Upper lobe of left lung (tissue), 6 donors: ENCODE measurements at regions not wholly inside any gene's neighbourhood (a gene's known extent, or its start where the extent isn't known, plus 50 kb on each side); places are given as distances from the start of the nearest gene placed in this dataset.
A peak's percentile ranks its signal among the peaks of the same experiment; 100 is the strongest.

Source experiments
- ATAC-seq, 2 donors: fragments of 200-7000 bp; cut with Tn5 transposase; one replicate each; pipeline ENCODE4 v1.9.1; 2022; ENCODE audit warnings: mild to moderate bottlenecking in 2 of 2, moderate library complexity in 2 of 2; ENCODE audit not compliant: low FRiP score in 2 of 2
- DNase-seq, 2 donors: peaks; one replicate each; pipeline ENCODE4 v3.0.0-alpha.2; 2019 to 2020
- H3K27ac ChIP-seq, 4 donors: fragments of 200-600 bp; sonication (generic); one replicate each; pipeline ENCODE4 v1.5.1; 2016 to 2019
- H3K27me3 ChIP-seq, 4 donors: fragments of 200-600 bp; sonication (generic); one replicate each; pipeline ENCODE4 v1.5.1; 2017 to 2019
- H3K36me3 ChIP-seq, 4 donors: fragments of 200-600 bp; sonication (generic); one replicate each; pipeline ENCODE4 v1.5.1; 2016 to 2019
- H3K4me1 ChIP-seq, 4 donors: fragments of 200-600 bp; sonication (generic); one replicate each; pipeline ENCODE4 v1.5.1; 2018 to 2019
- H3K4me3 ChIP-seq, 4 donors: fragments of 200-600 bp; sonication (generic); one replicate each; pipeline ENCODE4 v1.5.1; 2017 to 2019; ENCODE audit warnings: mild to moderate bottlenecking in 2 of 4, moderate library complexity in 1 of 4
- H3K9me3 ChIP-seq, 4 donors: fragments of 200-600 bp; sonication (generic); one replicate each; pipeline ENCODE4 v1.5.1; 2018 to 2019
- EP300 ChIP-seq, 4 donors: sonication (generic); formaldehyde crosslinking; IDR thresholded peaks; one replicate each; pipeline ENCODE4 v1.5.1; 2017; ENCODE audit warnings: antibody characterized with exemption in 4 of 4, control low read depth in 2 of 4
- POLR2A ChIP-seq, 4 donors: fragments of 450-650 bp; IDR thresholded peaks; one replicate each; pipeline ENCODE4 v1.5.1; 2016 to 2017; ENCODE audit warnings: antibody characterized with exemption in 4 of 4, mild to moderate bottlenecking in 2 of 4
- POLR2AphosphoS5 ChIP-seq, 2 donors: sonication (generic); formaldehyde crosslinking; IDR thresholded peaks; one replicate each; pipeline ENCODE4 v1.5.1; 2017; ENCODE audit warnings: antibody characterized with exemption in 2 of 2
- WGBS, 2 donors: methylation state at CpG; one replicate each; pipeline ENCODE4 v1.1.5; 2017 to 2018; 5-methylcytosine and 5-hydroxymethylcytosine counted together
- TF ChIP-seq, protein P1 (sequence below), 6 experiments: fragments of 450-650 bp in 4 of 6; fragments of 200-600 bp in 2 of 6; sonication (generic) in 2 of 6; IDR thresholded peaks; one replicate each; pipeline ENCODE4 v1.5.1; 2016 to 2019; ENCODE audit warnings: antibody characterized with exemption in 6 of 6
- donor health status: DM: no; HTN: no; CAD: no; lungs with moderate emphysema.
- donor health status: DM: no; HTN: yes; CAD: no; lungs with severe emphysema.

DNA sequence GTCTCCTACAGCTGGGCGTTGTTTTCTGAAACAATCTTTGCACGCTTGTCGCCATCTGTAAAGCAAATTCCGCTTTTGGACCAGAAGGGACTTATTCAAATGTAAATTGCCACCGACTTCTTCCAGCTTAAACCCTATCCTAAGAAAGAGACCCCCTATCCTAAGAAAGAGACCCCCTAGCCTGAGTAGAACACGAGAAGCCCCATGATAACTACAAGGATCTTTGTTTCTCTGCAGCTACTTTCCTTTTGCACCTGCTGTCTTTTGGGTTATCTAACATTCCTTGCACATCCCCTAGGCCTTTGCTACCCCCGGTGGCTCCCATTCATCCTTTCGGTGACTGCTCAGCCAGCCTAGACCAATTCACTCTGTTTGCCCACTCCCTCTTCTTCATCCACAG lies 536.0 kb upstream of the PRKX start:
- Histone ChIP-seq H3K4me1 (no peaks in the 10 kb centered on the region), H3K36me3 (no peaks in the 10 kb centered on the region), H3K9me3 (no peaks in the 10 kb centered on the region), H3K4me3 (no peak overlapping the region), H3K27ac (no peak overlapping the region), H3K27me3 (no peaks in the 10 kb centered on the region)
- DNase-seq (no peak), ATAC-seq (no peak)
- TF ChIP-seq POLR2AphosphoS5 (IDR thresholded peaks at IDR 0.05) (no peak), EP300 (IDR thresholded peaks at IDR 0.05) (no peak), POLR2A (IDR thresholded peaks at IDR 0.05) (no peak)
- TF ChIP-seq, protein P1, sequence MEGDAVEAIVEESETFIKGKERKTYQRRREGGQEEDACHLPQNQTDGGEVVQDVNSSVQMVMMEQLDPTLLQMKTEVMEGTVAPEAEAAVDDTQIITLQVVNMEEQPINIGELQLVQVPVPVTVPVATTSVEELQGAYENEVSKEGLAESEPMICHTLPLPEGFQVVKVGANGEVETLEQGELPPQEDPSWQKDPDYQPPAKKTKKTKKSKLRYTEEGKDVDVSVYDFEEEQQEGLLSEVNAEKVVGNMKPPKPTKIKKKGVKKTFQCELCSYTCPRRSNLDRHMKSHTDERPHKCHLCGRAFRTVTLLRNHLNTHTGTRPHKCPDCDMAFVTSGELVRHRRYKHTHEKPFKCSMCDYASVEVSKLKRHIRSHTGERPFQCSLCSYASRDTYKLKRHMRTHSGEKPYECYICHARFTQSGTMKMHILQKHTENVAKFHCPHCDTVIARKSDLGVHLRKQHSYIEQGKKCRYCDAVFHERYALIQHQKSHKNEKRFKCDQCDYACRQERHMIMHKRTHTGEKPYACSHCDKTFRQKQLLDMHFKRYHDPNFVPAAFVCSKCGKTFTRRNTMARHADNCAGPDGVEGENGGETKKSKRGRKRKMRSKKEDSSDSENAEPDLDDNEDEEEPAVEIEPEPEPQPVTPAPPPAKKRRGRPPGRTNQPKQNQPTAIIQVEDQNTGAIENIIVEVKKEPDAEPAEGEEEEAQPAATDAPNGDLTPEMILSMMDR (IDR thresholded peaks at IDR 0.05), result no peak
- WGBS, 2 donors, result 60 to 88% methylated on average over 7 to 8 of the region's 8 CpGs

DNA sequence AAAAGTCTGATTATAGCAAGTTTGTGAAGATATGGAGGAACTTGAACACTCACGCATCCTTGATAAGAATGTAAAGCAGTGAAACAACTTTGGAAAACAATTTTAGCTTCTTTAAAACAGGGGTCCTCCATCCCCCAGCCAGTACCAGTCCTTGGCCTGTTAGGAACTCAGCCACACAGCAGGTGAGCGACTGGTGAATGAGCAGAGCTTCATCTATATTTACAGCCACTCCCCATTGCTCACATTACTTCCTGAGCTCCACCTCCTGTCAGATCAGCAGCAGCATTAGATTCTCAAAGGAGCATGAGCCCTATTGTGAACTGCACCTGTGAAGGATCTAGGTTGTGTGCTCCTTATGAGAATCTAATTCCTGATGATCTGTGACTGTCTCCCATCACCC lies 530.3 kb upstream of the PRKX start:
- no peak for DNase-seq
- 0 to 81% methylated on average over 1 to 2 of the region's 2 CpGs for WGBS, 2 donors
- H3K27ac ChIP-seq, result no peak overlapping the region
- TF ChIP-seq POLR2AphosphoS5 (IDR thresholded peaks at IDR 0.05) (no peak), POLR2A (IDR thresholded peaks at IDR 0.05) (no peak), EP300 (IDR thresholded peaks at IDR 0.05) (no peak)
- TF ChIP-seq, protein P1 (IDR thresholded peaks at IDR 0.05), result no peak
- H3K36me3 ChIP-seq, result no peaks in the 10 kb centered on the region
- no peak for ATAC-seq
- H3K4me3 ChIP-seq, result no peak overlapping the region
- H3K4me1 ChIP-seq, result no peaks in the 10 kb centered on the region
- H3K9me3 ChIP-seq, result peaks cover 0 to 21% (median 0%) of the 10 kb centered on the region in 4 donors
- H3K27me3 ChIP-seq, result no peaks in the 10 kb centered on the region

DNA sequence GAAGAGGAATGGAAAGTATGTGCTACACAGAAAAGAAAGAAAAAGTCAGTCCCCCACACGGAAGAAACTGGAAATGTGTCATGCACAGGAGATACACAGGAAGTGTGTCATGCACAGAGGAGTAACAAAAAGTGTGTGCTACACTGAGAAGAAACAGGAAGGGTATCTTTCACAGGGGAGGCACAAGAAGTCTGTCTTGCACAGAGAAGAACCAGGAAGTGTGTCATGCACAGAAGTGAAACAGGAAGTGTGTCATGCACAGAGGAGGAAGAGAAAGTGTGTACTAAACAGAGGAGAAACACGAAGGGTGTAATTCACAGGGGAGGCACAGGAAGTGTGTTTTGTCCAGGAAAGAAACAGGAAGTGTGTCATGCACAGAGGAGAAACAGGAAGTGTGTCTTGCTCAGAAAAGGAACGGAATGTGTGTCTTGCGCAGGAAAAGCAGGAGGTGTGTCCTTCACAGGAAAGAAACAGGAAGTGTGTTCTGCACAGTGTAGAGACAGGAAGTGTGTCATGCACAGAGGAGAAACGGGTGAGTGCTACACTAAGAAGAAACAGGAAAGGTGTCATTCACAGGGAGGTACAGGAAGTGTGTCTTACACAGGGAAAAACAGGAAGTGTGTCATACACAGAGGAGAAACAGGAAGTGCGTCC lies 527.2 kb upstream of the PRKX start:
- 42 to 50% methylated on average over 6 of the region's 6 CpGs for WGBS, 2 donors
- ATAC-seq (no peak), DNase-seq (no peak)
- Histone ChIP-seq H3K27me3 (no peaks in the 10 kb centered on the region), H3K4me1 (no peaks in the 10 kb centered on the region), H3K4me3 (no peak overlapping the region), H3K9me3 (peaks cover 0 to 21% (median 0%) of the 10 kb centered on the region in 4 donors), H3K27ac (peak overlapping the region in 1 of 4 donors; percentile 24), H3K36me3 (no peaks in the 10 kb centered on the region)
- TF ChIP-seq POLR2AphosphoS5 (IDR thresholded peaks at IDR 0.05) (no peak), POLR2A (IDR thresholded peaks at IDR 0.05) (no peak), EP300 (IDR thresholded peaks at IDR 0.05) (no peak)
- TF ChIP-seq, protein P1 (IDR thresholded peaks at IDR 0.05), result no peak

DNA sequence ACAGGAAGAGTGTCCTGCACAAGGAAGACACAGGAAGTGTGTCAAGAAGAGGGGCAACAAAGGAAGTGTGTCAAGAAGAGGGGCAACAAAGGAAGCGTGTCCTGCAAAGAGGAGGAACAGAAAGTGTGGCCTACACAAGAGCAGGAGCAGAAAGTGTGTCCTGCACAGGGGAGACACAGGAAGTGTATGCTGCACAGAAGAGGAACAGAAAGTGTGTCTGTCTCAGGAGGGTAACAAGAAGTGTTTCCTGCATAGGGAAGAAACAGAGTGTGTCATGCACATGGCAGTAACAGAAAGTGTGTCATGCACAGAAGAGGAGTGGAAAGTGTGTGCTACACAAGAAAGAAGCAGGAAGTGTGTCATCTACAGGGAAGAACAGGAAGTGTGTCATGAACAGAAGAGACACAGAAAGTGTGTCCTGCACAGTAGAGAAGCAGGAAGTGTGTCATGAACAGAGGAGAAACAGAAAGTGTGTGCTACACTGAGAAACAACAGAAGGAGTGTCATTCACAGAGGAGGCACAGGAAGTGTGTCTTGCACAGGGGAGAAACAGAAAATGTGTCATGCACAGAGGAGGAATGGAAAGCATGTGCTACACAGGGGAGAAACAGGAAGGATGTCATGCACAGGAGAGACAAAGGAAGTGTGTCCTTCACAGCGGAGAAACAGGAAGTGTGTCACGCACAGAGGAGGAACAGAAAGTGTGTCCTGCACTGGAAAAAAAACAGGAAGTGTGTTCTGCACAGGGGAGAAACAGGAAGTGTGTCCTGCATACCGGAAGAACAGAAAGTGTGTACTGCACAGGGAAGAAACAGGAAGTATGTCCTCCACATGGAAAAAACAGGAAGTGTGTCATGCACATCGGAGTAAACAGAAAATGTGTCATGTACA lies 526.4 kb upstream of the PRKX start:
- no peak overlapping the region for H3K4me3 ChIP-seq
- H3K27ac ChIP-seq, result no peak overlapping the region
- TF ChIP-seq POLR2A (IDR thresholded peaks at IDR 0.05) (no peak), EP300 (IDR thresholded peaks at IDR 0.05) (no peak), POLR2AphosphoS5 (IDR thresholded peaks at IDR 0.05) (no peak)
- TF ChIP-seq, protein P1 (IDR thresholded peaks at IDR 0.05), result no peak

More for the DNA sequence above, 526.4 kb upstream of the PRKX start:
- WGBS, 2 donors, result 42 to 58% methylated on average over 5 of the region's 5 CpGs
- Histone ChIP-seq H3K9me3 (peaks cover 0 to 21% (median 0%) of the 10 kb centered on the region in 4 donors), H3K27me3 (no peaks in the 10 kb centered on the region), H3K4me1 (no peaks in the 10 kb centered on the region), H3K36me3 (no peaks in the 10 kb centered on the region)
- ATAC-seq (no peak), DNase-seq (no peak)
